ENCODE measurements at regions not wholly inside any gene's neighbourhood (a gene's known extent, or its start where the extent isn't known, plus 50 kb on each side); places are given as distances from the start of the nearest gene placed in this dataset.

- TF ChIP-seq CTCF (IDR thresholded peaks at IDR 0.05) (no peak), POLR2A (IDR thresholded peaks at IDR 0.05) (no peak)
These were observed 841.6 kb downstream of the CDY2B start for GRCh38 chrY:17038439-17038838.
